ENCODE measurements at regions not wholly inside any gene's neighbourhood (a gene's known extent, or its start where the extent isn't known, plus 50 kb on each side); places are given as distances from the start of the nearest gene placed in this dataset.

DNA sequence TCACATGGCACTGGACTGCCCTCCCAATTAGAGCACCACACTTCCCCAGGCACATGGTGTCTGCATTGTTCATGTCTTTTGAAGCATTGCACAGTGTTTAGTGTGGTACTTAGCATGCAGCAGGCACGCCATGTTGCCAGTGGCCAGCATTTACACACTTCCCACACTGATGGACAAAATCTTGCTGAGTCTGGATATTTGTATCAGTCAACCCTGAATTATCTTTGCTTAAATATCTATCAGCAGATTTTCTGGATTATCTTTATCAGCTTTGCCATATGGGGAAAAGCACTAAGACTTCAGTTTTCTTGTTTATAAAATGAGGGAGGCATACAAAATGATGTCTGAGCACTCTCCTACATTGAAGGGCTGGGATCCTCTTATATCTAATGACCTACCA lies 416.0 kb upstream of the MMADHC start:
- TF ChIP-seq, protein P1, sequence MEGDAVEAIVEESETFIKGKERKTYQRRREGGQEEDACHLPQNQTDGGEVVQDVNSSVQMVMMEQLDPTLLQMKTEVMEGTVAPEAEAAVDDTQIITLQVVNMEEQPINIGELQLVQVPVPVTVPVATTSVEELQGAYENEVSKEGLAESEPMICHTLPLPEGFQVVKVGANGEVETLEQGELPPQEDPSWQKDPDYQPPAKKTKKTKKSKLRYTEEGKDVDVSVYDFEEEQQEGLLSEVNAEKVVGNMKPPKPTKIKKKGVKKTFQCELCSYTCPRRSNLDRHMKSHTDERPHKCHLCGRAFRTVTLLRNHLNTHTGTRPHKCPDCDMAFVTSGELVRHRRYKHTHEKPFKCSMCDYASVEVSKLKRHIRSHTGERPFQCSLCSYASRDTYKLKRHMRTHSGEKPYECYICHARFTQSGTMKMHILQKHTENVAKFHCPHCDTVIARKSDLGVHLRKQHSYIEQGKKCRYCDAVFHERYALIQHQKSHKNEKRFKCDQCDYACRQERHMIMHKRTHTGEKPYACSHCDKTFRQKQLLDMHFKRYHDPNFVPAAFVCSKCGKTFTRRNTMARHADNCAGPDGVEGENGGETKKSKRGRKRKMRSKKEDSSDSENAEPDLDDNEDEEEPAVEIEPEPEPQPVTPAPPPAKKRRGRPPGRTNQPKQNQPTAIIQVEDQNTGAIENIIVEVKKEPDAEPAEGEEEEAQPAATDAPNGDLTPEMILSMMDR (IDR thresholded peaks at IDR 0.05), result no peak
- no peak for TF ChIP-seq POLR2A (IDR thresholded peaks at IDR 0.05)

Measured in esophagus squamous epithelium (tissue), 4 donors.